ENCODE measurements at regions not wholly inside any gene's neighbourhood (a gene's known extent, or its start where the extent isn't known, plus 50 kb on each side); places are given as distances from the start of the nearest gene placed in this dataset.
"Not testable (repeated sequence)": the region's sequence is repeated elsewhere in the genome, so short reads cannot be mapped to it uniquely, and the experiment has no call there.

- DNase-seq (ENCODE audit: low read depth) = no peak
- TF ChIP-seq CTCF (conservative IDR thresholded peaks at IDR 0.05; ENCODE audit: low read depth, low read length) = no peak
- H3K4me3 ChIP-seq (ENCODE audit: low read depth, low read length) = no peak overlapping the region
Observed at GRCh38 chr2:208781166-208781565, 374.6 kb downstream of the PTH2R start.

- H3K4me3 ChIP-seq (ENCODE audit: low read depth, low read length) = no peak overlapping the region
- TF ChIP-seq CTCF (conservative IDR thresholded peaks at IDR 0.05; ENCODE audit: low read depth, low read length) = no peak
- no peak for DNase-seq (ENCODE audit: low read depth)
Observed at GRCh38 chr2:208782097-208782496, 375.5 kb downstream of the PTH2R start.

- DNase-seq (ENCODE audit: low read depth) = peak; percentile 9
- no peak overlapping the region for H3K4me3 ChIP-seq (ENCODE audit: low read depth, low read length)
- peak; percentile 65 for TF ChIP-seq CTCF (conservative IDR thresholded peaks at IDR 0.05; ENCODE audit: low read depth, low read length)
Observed at GRCh38 chr2:208783184-208783583, 376.6 kb downstream of the PTH2R start.

- not testable (repeated sequence) for DNase-seq (ENCODE audit: low read depth)
Observed at GRCh38 chr2:208784774-208785173, 378.2 kb downstream of the PTH2R start.

GRCh38 chr2:208791257-208791656 lies 384.7 kb downstream of the PTH2R start:
- no peak for TF ChIP-seq CTCF (conservative IDR thresholded peaks at IDR 0.05; ENCODE audit: low read depth, low read length)
- no peak for DNase-seq (ENCODE audit: low read depth)
- no peak overlapping the region for H3K4me3 ChIP-seq (ENCODE audit: low read depth, low read length)

More at GRCh38 chr2:208784774-208785173, 378.2 kb downstream of the PTH2R start:
- H3K4me3 ChIP-seq (ENCODE audit: low read depth, low read length) = not testable (repeated sequence)

GRCh38 chr2:208792766-208793165 lies 386.2 kb downstream of the PTH2R start:
- TF ChIP-seq CTCF (conservative IDR thresholded peaks at IDR 0.05; ENCODE audit: low read depth, low read length) = no peak
- H3K4me3 ChIP-seq (ENCODE audit: low read depth, low read length) = no peak overlapping the region
- DNase-seq (ENCODE audit: low read depth) = no peak

GRCh38 chr2:208793434-208793833 lies 386.8 kb downstream of the PTH2R start:
- no peak for TF ChIP-seq CTCF (conservative IDR thresholded peaks at IDR 0.05; ENCODE audit: low read depth, low read length)
- H3K4me3 ChIP-seq (ENCODE audit: low read depth, low read length) = no peak overlapping the region

More at GRCh38 chr2:208793434-208793833, 386.8 kb downstream of the PTH2R start:
- no peak for DNase-seq (ENCODE audit: low read depth)
